ENCODE measurements at regions not wholly inside any gene's neighbourhood (a gene's known extent, or its start where the extent isn't known, plus 50 kb on each side); places are given as distances from the start of the nearest gene placed in this dataset.

GRCh38 chr9:79939819-79940218, 368.1 kb downstream of the TLE4 start:
- no peaks in the 10 kb centered on the region for H3K4me1 ChIP-seq (ENCODE audit: control insufficient read depth in 2 of 2, insufficient read depth in 2 of 2, low read length in 2 of 2)
- H3K36me3 ChIP-seq (ENCODE audit: control insufficient read depth in 2 of 2, insufficient read depth in 2 of 2, low read length in 1 of 2): no peaks in the 10 kb centered on the region
- H3K9me3 ChIP-seq (ENCODE audit: control insufficient read depth in 2 of 2, insufficient read depth in 1 of 2, low read length in 1 of 2): no peaks in the 10 kb centered on the region
- WGBS: 51% methylated on average over 5 of the region's 5 CpGs
- no peak for DNase-seq (ENCODE audit: low read depth in 6 of 9, low spot score in 9 of 9)
- H3K27ac ChIP-seq (ENCODE audit: low read depth in 1 of 2, low read length in 1 of 2): no peak overlapping the region
- H3K4me3 ChIP-seq (ENCODE audit: low read length in 2 of 2): no peak overlapping the region
- no peaks in the 10 kb centered on the region for H3K27me3 ChIP-seq (ENCODE audit: control insufficient read depth in 2 of 2, insufficient read depth in 1 of 2, low read length in 1 of 2)

DNA sequence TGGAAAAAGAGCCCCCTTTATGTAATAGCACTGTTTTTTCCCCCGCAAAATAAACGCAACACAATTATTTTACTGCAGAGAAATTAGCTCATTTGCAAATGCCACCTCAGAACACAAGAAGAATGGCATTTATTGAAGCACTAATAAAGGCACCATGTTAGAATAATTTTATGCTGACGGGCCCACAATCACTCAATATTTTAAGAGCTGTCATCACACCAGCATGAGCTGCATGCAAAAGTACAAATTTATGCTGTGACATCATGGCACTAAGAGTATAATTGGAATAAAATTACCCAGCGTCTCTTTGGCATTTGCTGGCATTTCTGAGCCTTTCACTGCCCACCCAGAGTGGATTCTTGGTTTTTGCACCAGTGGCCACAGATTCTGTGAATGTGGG, 364.6 kb downstream of the TLE4 start:
- Histone ChIP-seq H3K36me3 (ENCODE audit: control insufficient read depth in 2 of 2, insufficient read depth in 2 of 2, low read length in 1 of 2) (no peaks in the 10 kb centered on the region), H3K27me3 (ENCODE audit: control insufficient read depth in 2 of 2, insufficient read depth in 1 of 2, low read length in 1 of 2) (no peaks in the 10 kb centered on the region), H3K27ac (ENCODE audit: low read depth in 1 of 2, low read length in 1 of 2) (no peak overlapping the region), H3K4me3 (ENCODE audit: low read length in 2 of 2) (no peak overlapping the region), H3K9me3 (ENCODE audit: control insufficient read depth in 2 of 2, insufficient read depth in 1 of 2, low read length in 1 of 2) (no peaks in the 10 kb centered on the region), H3K4me1 (ENCODE audit: control insufficient read depth in 2 of 2, insufficient read depth in 2 of 2, low read length in 2 of 2) (no peaks in the 10 kb centered on the region)
- 97% methylated on average over 4 of the region's 4 CpGs for WGBS
- no peak for DNase-seq (ENCODE audit: low read depth in 6 of 9, low spot score in 9 of 9)

DNA sequence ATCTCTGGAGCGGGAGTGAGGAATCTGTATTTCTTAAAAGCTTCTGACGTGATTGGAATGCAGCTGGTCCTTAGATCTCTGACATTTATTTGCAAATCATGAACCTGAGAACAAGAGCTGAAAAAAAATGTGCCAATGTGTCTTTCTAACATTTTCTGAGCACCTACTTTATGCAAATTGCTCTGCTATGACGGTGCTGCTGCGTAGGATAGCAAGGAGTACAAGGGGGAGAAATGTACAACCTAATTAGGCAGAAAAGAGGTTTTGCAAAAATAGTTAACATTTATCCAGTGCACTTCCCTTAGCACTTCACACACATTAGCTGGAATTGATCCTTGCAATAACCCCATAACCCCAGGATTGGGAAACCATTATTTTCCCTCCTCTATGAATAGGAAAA, 357.5 kb downstream of the TLE4 start:
- Histone ChIP-seq H3K4me1 (ENCODE audit: control insufficient read depth in 2 of 2, insufficient read depth in 2 of 2, low read length in 2 of 2) (no peaks in the 10 kb centered on the region), H3K27me3 (ENCODE audit: control insufficient read depth in 2 of 2, insufficient read depth in 1 of 2, low read length in 1 of 2) (no peaks in the 10 kb centered on the region), H3K4me3 (ENCODE audit: low read length in 2 of 2) (no peak overlapping the region), H3K27ac (ENCODE audit: low read depth in 1 of 2, low read length in 1 of 2) (no peak overlapping the region), H3K9me3 (ENCODE audit: control insufficient read depth in 2 of 2, insufficient read depth in 1 of 2, low read length in 1 of 2) (no peaks in the 10 kb centered on the region), H3K36me3 (ENCODE audit: control insufficient read depth in 2 of 2, insufficient read depth in 2 of 2, low read length in 1 of 2) (no peaks in the 10 kb centered on the region)
- DNase-seq (ENCODE audit: low read depth in 6 of 9, low spot score in 9 of 9): no peak
- WGBS: 98% methylated on average over 4 of the region's 4 CpGs

GRCh38 chr9:79928661-79929223, 357.0 kb downstream of the TLE4 start:
- H3K27ac ChIP-seq (ENCODE audit: low read depth in 1 of 2, low read length in 1 of 2): no peak overlapping the region
- no peak overlapping the region for H3K4me3 ChIP-seq (ENCODE audit: low read length in 2 of 2)
- no peak for DNase-seq (ENCODE audit: low read depth in 6 of 9, low spot score in 9 of 9)
- no peaks in the 10 kb centered on the region for H3K4me1 ChIP-seq (ENCODE audit: control insufficient read depth in 2 of 2, insufficient read depth in 2 of 2, low read length in 2 of 2)
- 97% methylated on average over 4 of the region's 4 CpGs for WGBS
- H3K9me3 ChIP-seq (ENCODE audit: control insufficient read depth in 2 of 2, insufficient read depth in 1 of 2, low read length in 1 of 2): no peaks in the 10 kb centered on the region
- H3K27me3 ChIP-seq (ENCODE audit: control insufficient read depth in 2 of 2, insufficient read depth in 1 of 2, low read length in 1 of 2): no peaks in the 10 kb centered on the region
- H3K36me3 ChIP-seq (ENCODE audit: control insufficient read depth in 2 of 2, insufficient read depth in 2 of 2, low read length in 1 of 2): no peaks in the 10 kb centered on the region

- no peak overlapping the region for H3K27ac ChIP-seq (ENCODE audit: low read depth in 1 of 2, low read length in 1 of 2)
- DNase-seq (ENCODE audit: low read depth in 6 of 9, low spot score in 9 of 9): no peak
- H3K27me3 ChIP-seq (ENCODE audit: control insufficient read depth in 2 of 2, insufficient read depth in 1 of 2, low read length in 1 of 2): no peaks in the 10 kb centered on the region
- H3K4me1 ChIP-seq (ENCODE audit: control insufficient read depth in 2 of 2, insufficient read depth in 2 of 2, low read length in 2 of 2): no peaks in the 10 kb centered on the region
- H3K36me3 ChIP-seq (ENCODE audit: control insufficient read depth in 2 of 2, insufficient read depth in 2 of 2, low read length in 1 of 2): no peaks in the 10 kb centered on the region
- no peak overlapping the region for H3K4me3 ChIP-seq (ENCODE audit: low read length in 2 of 2)
- H3K9me3 ChIP-seq (ENCODE audit: control insufficient read depth in 2 of 2, insufficient read depth in 1 of 2, low read length in 1 of 2): no peaks in the 10 kb centered on the region
Observed at GRCh38 chr9:79925326-79925725, 353.6 kb downstream of the TLE4 start.

- DNase-seq (ENCODE audit: low read depth in 6 of 9, low spot score in 9 of 9): no peak
- H3K4me3 ChIP-seq (ENCODE audit: low read length in 2 of 2): no peak overlapping the region
- H3K4me1 ChIP-seq (ENCODE audit: control insufficient read depth in 2 of 2, insufficient read depth in 2 of 2, low read length in 2 of 2): no peaks in the 10 kb centered on the region
- no peak overlapping the region for H3K27ac ChIP-seq (ENCODE audit: low read depth in 1 of 2, low read length in 1 of 2)
- H3K9me3 ChIP-seq (ENCODE audit: control insufficient read depth in 2 of 2, insufficient read depth in 1 of 2, low read length in 1 of 2): no peaks in the 10 kb centered on the region
- H3K27me3 ChIP-seq (ENCODE audit: control insufficient read depth in 2 of 2, insufficient read depth in 1 of 2, low read length in 1 of 2): no peaks in the 10 kb centered on the region
- no peaks in the 10 kb centered on the region for H3K36me3 ChIP-seq (ENCODE audit: control insufficient read depth in 2 of 2, insufficient read depth in 2 of 2, low read length in 1 of 2)
- WGBS: 71% methylated on average over 2 of the region's 2 CpGs
Observed at GRCh38 chr9:79924836-79925235, 353.1 kb downstream of the TLE4 start.

- no peak overlapping the region for H3K4me3 ChIP-seq (ENCODE audit: low read length in 2 of 2)
- WGBS: 98% methylated on average over 4 of the region's 4 CpGs
- H3K9me3 ChIP-seq (ENCODE audit: control insufficient read depth in 2 of 2, insufficient read depth in 1 of 2, low read length in 1 of 2): no peaks in the 10 kb centered on the region
- no peaks in the 10 kb centered on the region for H3K4me1 ChIP-seq (ENCODE audit: control insufficient read depth in 2 of 2, insufficient read depth in 2 of 2, low read length in 2 of 2)
- H3K27me3 ChIP-seq (ENCODE audit: control insufficient read depth in 2 of 2, insufficient read depth in 1 of 2, low read length in 1 of 2): no peaks in the 10 kb centered on the region
- H3K27ac ChIP-seq (ENCODE audit: low read depth in 1 of 2, low read length in 1 of 2): no peak overlapping the region
- DNase-seq (ENCODE audit: low read depth in 6 of 9, low spot score in 9 of 9): no peak
- H3K36me3 ChIP-seq (ENCODE audit: control insufficient read depth in 2 of 2, insufficient read depth in 2 of 2, low read length in 1 of 2): no peaks in the 10 kb centered on the region
Observed at GRCh38 chr9:79917421-79917820, 345.7 kb downstream of the TLE4 start.

- no peak overlapping the region for H3K4me3 ChIP-seq (ENCODE audit: low read length in 2 of 2)
- H3K27ac ChIP-seq (ENCODE audit: low read depth in 1 of 2, low read length in 1 of 2): no peak overlapping the region
- DNase-seq (ENCODE audit: low read depth in 6 of 9, low spot score in 9 of 9): no peak
- no peaks in the 10 kb centered on the region for H3K4me1 ChIP-seq (ENCODE audit: control insufficient read depth in 2 of 2, insufficient read depth in 2 of 2, low read length in 2 of 2)
- H3K36me3 ChIP-seq (ENCODE audit: control insufficient read depth in 2 of 2, insufficient read depth in 2 of 2, low read length in 1 of 2): no peaks in the 10 kb centered on the region
- no peaks in the 10 kb centered on the region for H3K27me3 ChIP-seq (ENCODE audit: control insufficient read depth in 2 of 2, insufficient read depth in 1 of 2, low read length in 1 of 2)
- 96% methylated on average over 4 of the region's 4 CpGs for WGBS
- H3K9me3 ChIP-seq (ENCODE audit: control insufficient read depth in 2 of 2, insufficient read depth in 1 of 2, low read length in 1 of 2): no peaks in the 10 kb centered on the region
Observed at GRCh38 chr9:79913867-79914266, 342.1 kb downstream of the TLE4 start.

GRCh38 chr9:79912318-79913070, 340.7 kb downstream of the TLE4 start:
- Histone ChIP-seq H3K27me3 (ENCODE audit: control insufficient read depth in 2 of 2, insufficient read depth in 1 of 2, low read length in 1 of 2) (no peaks in the 10 kb centered on the region), H3K4me1 (ENCODE audit: control insufficient read depth in 2 of 2, insufficient read depth in 2 of 2, low read length in 2 of 2) (no peaks in the 10 kb centered on the region), H3K27ac (ENCODE audit: low read depth in 1 of 2, low read length in 1 of 2) (no peak overlapping the region), H3K4me3 (ENCODE audit: low read length in 2 of 2) (no peak overlapping the region), H3K9me3 (ENCODE audit: control insufficient read depth in 2 of 2, insufficient read depth in 1 of 2, low read length in 1 of 2) (no peaks in the 10 kb centered on the region), H3K36me3 (ENCODE audit: control insufficient read depth in 2 of 2, insufficient read depth in 2 of 2, low read length in 1 of 2) (no peaks in the 10 kb centered on the region)
- 82% methylated on average over 2 of the region's 2 CpGs for WGBS
- DNase-seq (ENCODE audit: low read depth in 6 of 9, low spot score in 9 of 9): no peak
